HEK293 (cell line): ENCODE measurements at regions not wholly inside any gene's neighbourhood (a gene's known extent, or its start where the extent isn't known, plus 50 kb on each side); places are given as distances from the start of the nearest gene placed in this dataset.

Experiments
- CTCF ChIA-PET: fragments of 350-600 bp; formaldehyde crosslinking; extraction: SDS; loops from one replicate; lab custom pipeline; 2021; ENCODE audit warnings: antibody characterized with exemption; lab: Yijun Ruan, JAX
- POLR2A ChIA-PET: fragments of 300-600 bp; formaldehyde crosslinking; extraction: SDS; loops from one replicate; lab custom pipeline; 2020; ENCODE audit warnings: antibody characterized with exemption, inconsistent platforms; lab: Yijun Ruan, JAX
- H3K27ac ChIP-seq: fragments of 200-500 bp; sonication (Bioruptor generic); 2 replicates; pipeline ENCODE4 v1.5.1; 2014; ENCODE audit warnings: low read depth, low read length, control low read depth, inconsistent platforms; ENCODE audit errors: extremely low read depth
- H3K36me3 ChIP-seq, 2 experiments: fragments of 200-500 bp in 1 of 2; sonication (Bioruptor generic) in 1 of 2; 1 replicate in 1 of 2; 2 replicates in 1 of 2; pipeline ENCODE4 v1.5.1; 2014 to 2017; ENCODE audit warnings: inconsistent platforms in 2 of 2, low read length in 2 of 2; ENCODE audit not compliant: control insufficient read depth in 2 of 2, insufficient read depth in 1 of 2
- H3K4me1 ChIP-seq: fragments of 200-500 bp; sonication (Bioruptor generic); 2 replicates; pipeline ENCODE4 v1.5.1; 2014; ENCODE audit warnings: mild to moderate bottlenecking, low read length, inconsistent platforms; ENCODE audit not compliant: control insufficient read depth, insufficient read depth
- H3K4me3 ChIP-seq: 2 replicates; pipeline ENCODE4 v1.5.1; 2011; ENCODE audit warnings: low read depth, mild to moderate bottlenecking, control low read depth, low read length, moderate library complexity
- H3K9me3 ChIP-seq: fragments of 200-500 bp; sonication (Bioruptor generic); 2 replicates; pipeline ENCODE4 v1.5.1; 2014; ENCODE audit warnings: low read depth, low read length, inconsistent platforms; ENCODE audit not compliant: control insufficient read depth, insufficient read depth
- BCL11A ChIP-seq: fragments of 450-650 bp; formaldehyde crosslinking; IDR thresholded peaks from 2 replicates; pipeline ENCODE4 v1.5.1; 2016; ENCODE audit warnings: low read depth, missing biosample characterization, missing genetic modification characterization
- BCL11B ChIP-seq: fragments of 450-650 bp; formaldehyde crosslinking; IDR thresholded peaks from 2 replicates; pipeline ENCODE4 v1.5.1; 2016; ENCODE audit warnings: low read depth, missing biosample characterization, missing genetic modification characterization
- EGR2 ChIP-seq: fragments of 450-650 bp; formaldehyde crosslinking; IDR thresholded peaks from 2 replicates; pipeline ENCODE4 v1.5.1; 2016; ENCODE audit warnings: low read depth, missing biosample characterization, missing genetic modification characterization
- OSR2 ChIP-seq: fragments of 450-650 bp; formaldehyde crosslinking; IDR thresholded peaks from 2 replicates; pipeline ENCODE4 v1.5.1; 2016; ENCODE audit warnings: missing biosample characterization, missing genetic modification characterization
- PRDM6 ChIP-seq: fragments of 450-650 bp; formaldehyde crosslinking; IDR thresholded peaks from 2 replicates; pipeline ENCODE4 v1.5.1; 2017; ENCODE audit warnings: missing biosample characterization, missing genetic modification characterization
- SCRT1 ChIP-seq: fragments of 450-650 bp; formaldehyde crosslinking; IDR thresholded peaks from 2 replicates; pipeline ENCODE4 v1.5.1; 2016; ENCODE audit warnings: missing biosample characterization, missing genetic modification characterization, borderline replicate concordance
- YY1 ChIP-seq: fragments of 450-650 bp; formaldehyde crosslinking; IDR thresholded peaks from 2 replicates; pipeline ENCODE4 v1.5.1; 2018; ENCODE audit warnings: missing biosample characterization, missing genetic modification characterization
- YY2 ChIP-seq: fragments of 450-650 bp; formaldehyde crosslinking; IDR thresholded peaks from 2 replicates; pipeline ENCODE4 v1.5.1; 2016; ENCODE audit warnings: missing biosample characterization, missing genetic modification characterization
- ZBTB1 ChIP-seq: fragments of 450-650 bp; formaldehyde crosslinking; IDR thresholded peaks from 2 replicates; pipeline ENCODE4 v1.5.1; 2016; ENCODE audit warnings: missing biosample characterization, missing genetic modification characterization
- ZBTB11 ChIP-seq: fragments of 450-650 bp; formaldehyde crosslinking; conservative IDR thresholded peaks from 2 replicates; pipeline ENCODE4 v1.5.1; 2016; ENCODE audit warnings: low read depth, missing biosample characterization, missing genetic modification characterization
- ZBTB21 ChIP-seq: fragments of 450-650 bp; formaldehyde crosslinking; IDR thresholded peaks from 2 replicates; pipeline ENCODE4 v1.5.1; 2017; ENCODE audit warnings: missing biosample characterization, missing genetic modification characterization
- ZFHX2 ChIP-seq: fragments of 450-650 bp; formaldehyde crosslinking; conservative IDR thresholded peaks from 2 replicates; pipeline ENCODE4 v1.5.1; 2016; ENCODE audit warnings: missing biosample characterization, missing genetic modification characterization
- ZNF341 ChIP-seq: fragments of 450-650 bp; formaldehyde crosslinking; IDR thresholded peaks from 2 replicates; pipeline ENCODE4; 2016; ENCODE audit warnings: low read depth, missing biosample characterization, missing genetic modification characterization
- ZNF449 ChIP-seq: fragments of 450-650 bp; formaldehyde crosslinking; IDR thresholded peaks from 2 replicates; pipeline ENCODE4 v1.5.1; 2017; ENCODE audit warnings: missing biosample characterization, mild to moderate bottlenecking, missing genetic modification characterization, moderate library complexity
- ZNF510 ChIP-seq: fragments of 450-650 bp; formaldehyde crosslinking; IDR thresholded peaks from 2 replicates; pipeline ENCODE4 v1.5.1; 2018; ENCODE audit warnings: mild to moderate bottlenecking, missing genetic modification characterization, missing biosample characterization; ENCODE audit not compliant: insufficient replicate concordance
- ZNF645 ChIP-seq: fragments of 450-650 bp; formaldehyde crosslinking; IDR thresholded peaks from 2 replicates; pipeline ENCODE4; 2016; ENCODE audit warnings: missing biosample characterization, missing genetic modification characterization
- ZNF660 ChIP-seq: fragments of 450-650 bp; IDR thresholded peaks from 2 replicates; pipeline ENCODE4 v1.5.1; 2018; ENCODE audit warnings: missing biosample characterization, mild to moderate bottlenecking, missing genetic modification characterization
- ZNF664 ChIP-seq: fragments of 450-650 bp; formaldehyde crosslinking; IDR thresholded peaks from 2 replicates; pipeline ENCODE4 v1.5.1; 2016; ENCODE audit warnings: missing biosample characterization, missing genetic modification characterization
- ZNF837 ChIP-seq: fragments of 450-650 bp; formaldehyde crosslinking; IDR thresholded peaks from 2 replicates; pipeline ENCODE4 v1.5.1; 2016; ENCODE audit warnings: missing biosample characterization, missing genetic modification characterization

- TF ChIP-seq ZNF645 (tag by site-specific recombination) (no peak), BCL11B (tag by site-specific recombination) (no peak)
These were observed 50.8 kb upstream of the LY86 start (continued) for GRCh38 chr6:6537488-6538260.

- ChIA-PET CTCF (interaction anchor here (0.7 to 1.5 kb wide), 2 partner anchors 9 to 16 kb away, joined by 3 to 5 read pairs; no protein-coding TSS in a partner anchor), POLR2A (no interaction called here)
- Histone ChIP-seq H3K9me3 (no peaks in the 10 kb centered on the region), H3K4me1 (no peaks in the 10 kb centered on the region), H3K27ac (no peak overlapping the region), H3K36me3 (no peaks in the 10 kb centered on the region), H3K4me3 (no peak overlapping the region)
- no peak for TF ChIP-seq ZNF341 (tag by site-specific recombination)
- no peak for TF ChIP-seq YY1 (tag by site-specific recombination)
- TF ChIP-seq EGR2 (tag by site-specific recombination) = no peak
- no peak for TF ChIP-seq ZNF449
- no peak for TF ChIP-seq BCL11A
- TF ChIP-seq ZNF664 = no peak
- no peak for TF ChIP-seq PRDM6 (tag by site-specific recombination)
- no peak for TF ChIP-seq ZBTB21 (tag by site-specific recombination)
- TF ChIP-seq ZNF837 (tag by site-specific recombination) = no peak
- no peak for TF ChIP-seq YY2 (tag by site-specific recombination)
- no peak for TF ChIP-seq ZBTB1
- no peak for TF ChIP-seq ZNF510
- no peak for TF ChIP-seq ZNF660 (tag by site-specific recombination)
- TF ChIP-seq OSR2 = no peak
- no peak for TF ChIP-seq SCRT1 (tag by site-specific recombination)
- TF ChIP-seq ZFHX2 = no peak
- TF ChIP-seq ZBTB11 (tag by site-specific recombination) = no peak
These were observed 50.3 kb upstream of the LY86 start for GRCh38 chr6:6538261-6538660.
